GM18870 (cell line): ENCODE measurements at regions not wholly inside any gene's neighbourhood (a gene's known extent, or its start where the extent isn't known, plus 50 kb on each side); places are given as distances from the start of the nearest gene placed in this dataset.

Experiments used
- ATAC-seq: cut with Tn5 transposase; IDR thresholded peaks from one replicate; pipeline ENCODE4 v1.9.1; 2021; ENCODE audit warnings: moderate library complexity; ENCODE audit not compliant: unreplicated experiment

DNA sequence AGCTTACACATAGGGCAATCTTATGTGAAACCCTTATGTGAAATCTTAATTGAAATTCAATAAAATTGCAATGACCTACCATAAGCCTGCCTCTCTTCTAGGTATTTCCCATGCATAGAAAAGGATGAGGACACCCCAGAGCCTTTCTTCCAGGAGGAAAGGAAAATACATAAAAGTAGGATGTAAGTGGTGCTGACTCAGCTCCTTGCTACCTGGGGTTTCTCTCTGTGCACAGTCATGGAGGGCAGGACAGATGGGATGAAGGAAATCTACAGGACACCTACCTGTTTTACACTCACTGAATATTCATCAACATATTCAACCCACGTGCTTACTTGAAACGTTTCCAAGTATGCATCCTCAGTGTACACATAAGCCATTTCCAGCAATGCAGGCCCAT is 1299.2 kb upstream of the SLC10A2 start:
- ATAC-seq: no peak

DNA sequence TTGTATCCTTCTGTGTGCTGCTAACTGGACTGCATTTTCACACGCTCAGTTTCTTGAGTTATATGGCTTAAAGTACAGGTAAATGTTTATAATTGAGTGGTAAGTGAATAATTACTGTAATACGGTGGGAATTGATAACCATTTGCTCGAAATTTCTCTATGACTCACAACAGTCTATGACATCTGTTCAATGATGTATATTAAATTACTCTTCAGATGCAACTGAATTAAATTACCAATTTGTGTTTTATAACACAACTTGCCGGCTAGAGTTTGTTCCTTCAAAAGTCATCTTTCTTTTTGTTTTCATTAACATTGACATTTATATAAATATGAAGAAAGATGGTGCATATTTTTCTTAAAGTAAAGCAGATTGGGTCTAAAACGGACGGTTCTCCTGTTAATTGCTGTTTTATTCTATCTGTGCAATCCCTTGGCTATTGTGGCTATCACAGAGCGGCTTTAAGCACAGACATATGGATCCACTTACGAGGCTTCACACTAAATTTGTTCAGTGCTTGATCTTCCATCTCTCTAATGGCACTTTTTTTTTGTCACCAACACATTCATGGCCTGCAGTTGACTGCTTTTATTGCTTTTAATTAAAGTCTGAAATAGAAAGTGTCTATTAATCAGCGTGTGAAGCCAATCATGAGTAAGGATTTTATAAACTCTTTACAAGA is 1291.6 kb upstream of the SLC10A2 start:
- no peak for ATAC-seq

DNA sequence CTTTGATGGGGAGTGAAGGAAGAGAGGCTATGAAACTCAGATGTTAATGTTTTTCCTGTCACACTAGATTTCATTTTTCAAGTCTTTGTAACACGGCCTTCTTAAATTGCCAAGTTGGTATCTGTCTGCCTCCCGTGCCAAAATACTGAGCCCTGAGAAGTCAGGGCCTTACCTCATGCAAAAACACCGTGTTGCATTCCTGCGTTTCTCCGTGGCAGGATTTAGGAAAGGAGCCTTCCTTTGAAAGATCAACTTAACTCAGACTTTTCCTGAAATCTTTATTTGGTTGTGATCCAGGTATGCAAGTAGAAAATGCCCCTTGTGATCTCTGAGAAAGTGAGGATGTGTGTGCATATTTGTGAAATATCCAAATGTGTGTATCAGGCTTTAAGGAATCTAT is 1291.0 kb upstream of the SLC10A2 start:
- no peak for ATAC-seq

DNA sequence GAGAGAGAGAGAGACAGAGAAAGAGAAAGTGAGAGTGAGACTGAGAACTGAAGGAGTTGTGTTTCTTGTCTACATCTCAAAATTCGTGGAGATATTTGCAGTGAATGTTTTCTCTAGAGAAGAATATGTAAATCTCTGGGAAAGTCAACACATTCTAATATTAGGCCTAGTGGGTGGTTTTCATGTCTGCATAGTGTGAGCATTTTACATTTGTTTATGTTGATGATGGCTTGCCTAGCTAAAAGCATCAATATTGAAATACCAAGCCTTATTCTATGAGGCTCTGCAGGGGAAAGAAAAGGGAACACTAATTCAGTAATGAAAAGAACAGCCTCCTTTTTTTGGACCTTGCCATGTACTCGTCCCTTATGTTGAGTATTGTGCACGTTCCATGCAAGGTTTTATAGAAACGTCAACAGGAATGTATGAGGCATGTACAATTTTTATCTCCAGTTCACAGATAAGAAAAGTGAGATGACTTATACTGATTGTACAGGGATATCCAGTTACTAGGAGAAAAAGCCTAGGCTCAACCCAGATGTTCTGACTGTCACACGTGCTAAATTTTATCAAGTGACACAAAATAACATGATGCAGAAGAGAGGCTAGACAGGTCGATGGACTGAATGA is 1288.9 kb upstream of the SLC10A2 start:
- no peak for ATAC-seq

DNA sequence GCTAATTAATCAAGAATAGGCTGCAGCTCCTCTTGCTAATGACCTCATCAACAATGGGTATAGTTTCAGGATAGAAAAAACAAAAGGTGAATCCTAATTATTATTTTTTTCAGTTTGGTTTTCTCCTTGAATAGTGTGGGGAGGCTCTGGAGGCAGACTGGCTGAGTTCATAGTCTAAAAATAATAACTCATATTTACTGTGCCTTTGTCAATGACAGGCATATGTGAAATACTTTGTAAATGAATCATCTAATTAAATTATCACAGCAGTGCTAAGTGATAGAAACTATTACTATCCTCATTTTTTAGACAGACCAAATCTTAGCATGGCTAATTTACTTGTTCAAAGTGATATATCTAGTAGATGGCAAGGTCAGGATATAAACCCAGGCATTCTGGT is 1261.0 kb upstream of the SLC10A2 start:
- ATAC-seq: no peak

DNA sequence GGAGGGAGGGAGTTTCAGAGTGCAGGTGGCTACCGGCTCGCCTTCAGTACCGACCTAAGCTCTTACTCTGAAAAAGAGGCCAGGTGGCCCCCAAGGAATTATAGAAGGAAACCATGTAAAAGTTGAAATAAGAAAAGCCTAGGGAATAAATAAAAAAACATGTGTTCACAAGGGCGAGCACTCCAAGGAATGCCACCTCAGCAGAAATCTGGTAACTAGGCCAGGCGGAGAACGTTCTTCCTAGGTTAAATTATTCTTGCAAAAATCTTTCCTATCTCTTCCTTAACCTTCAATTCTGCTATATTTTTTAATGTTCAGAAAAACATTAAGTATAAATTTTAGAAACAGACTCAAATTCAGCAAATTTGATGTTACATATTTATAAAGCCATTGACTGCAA is 1260.3 kb upstream of the SLC10A2 start:
- no peak for ATAC-seq

DNA sequence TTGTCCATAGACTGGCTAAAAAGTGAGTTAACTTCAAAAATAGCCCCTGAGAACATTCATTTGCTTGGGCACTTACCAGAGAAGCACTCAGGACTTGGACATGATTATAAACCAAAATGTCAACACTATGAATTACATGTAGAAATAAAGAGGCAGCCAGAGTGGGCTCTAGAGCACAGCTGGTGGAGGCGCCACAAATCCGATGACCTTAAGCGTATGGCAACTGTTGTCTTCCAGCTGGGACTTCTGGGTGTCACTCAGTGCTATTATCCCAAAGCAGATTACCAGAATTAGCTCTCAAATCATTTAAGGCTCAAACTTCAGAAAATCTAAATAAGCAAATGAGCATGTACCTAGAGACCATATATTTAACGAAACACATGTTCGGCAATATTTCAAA is 1255.5 kb upstream of the SLC10A2 start:
- ATAC-seq: no peak

DNA sequence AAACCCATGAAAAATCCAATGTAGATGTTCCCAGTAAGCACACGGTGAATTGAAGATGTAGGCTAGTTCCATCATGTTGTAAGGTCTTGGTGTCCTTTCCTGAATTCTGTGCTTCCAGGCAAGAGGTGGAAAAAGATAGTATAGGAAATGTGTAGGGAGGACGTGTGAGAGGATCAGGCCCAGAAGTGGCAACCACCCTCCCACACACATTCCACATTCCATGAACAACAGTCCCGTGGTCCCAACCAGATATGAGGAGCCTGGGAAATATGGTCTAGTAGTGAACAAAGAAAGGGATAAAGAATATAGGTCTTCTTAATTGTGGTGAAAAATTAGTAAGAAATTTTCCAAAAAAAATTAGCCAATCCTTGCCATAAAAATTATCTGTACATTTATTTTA is 1254.2 kb upstream of the SLC10A2 start:
- no peak for ATAC-seq

DNA sequence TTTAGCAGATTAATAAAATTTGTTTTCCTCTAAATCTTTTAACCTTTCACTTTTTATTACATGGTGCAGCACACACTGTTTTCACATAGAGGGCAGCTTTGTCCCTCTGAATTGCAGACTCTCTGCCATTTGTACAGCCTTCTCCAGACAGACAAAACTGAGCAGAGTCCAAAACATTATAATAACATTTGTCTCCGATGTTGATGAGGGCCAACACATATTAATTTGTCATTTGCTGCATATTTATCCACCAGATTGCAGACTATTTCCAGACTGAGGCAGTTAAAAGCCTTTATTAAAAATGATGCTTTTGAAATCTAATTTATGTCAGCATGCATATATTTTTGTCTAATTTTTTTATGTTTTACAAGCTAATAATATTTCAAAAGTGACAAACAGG is 1251.9 kb upstream of the SLC10A2 start:
- no peak for ATAC-seq

DNA sequence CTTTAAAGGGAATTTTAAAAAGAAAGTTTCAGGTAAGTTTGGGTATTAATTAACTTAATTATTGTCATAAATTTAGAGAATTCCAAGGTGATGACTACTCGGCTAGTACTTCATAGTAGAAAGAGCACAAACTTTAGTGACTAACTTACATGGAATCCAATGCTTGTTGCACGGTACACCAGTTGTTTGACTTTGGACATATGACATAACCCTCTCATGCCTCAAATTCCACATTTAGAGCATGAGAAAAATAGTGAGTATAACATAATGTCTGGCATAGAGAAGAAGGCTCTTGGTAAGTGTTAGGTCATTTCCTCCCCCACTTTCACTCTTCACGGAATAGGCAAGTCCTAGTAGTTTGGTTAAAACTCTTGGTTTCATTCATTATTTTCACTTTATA is 1249.4 kb upstream of the SLC10A2 start:
- ATAC-seq: no peak

DNA sequence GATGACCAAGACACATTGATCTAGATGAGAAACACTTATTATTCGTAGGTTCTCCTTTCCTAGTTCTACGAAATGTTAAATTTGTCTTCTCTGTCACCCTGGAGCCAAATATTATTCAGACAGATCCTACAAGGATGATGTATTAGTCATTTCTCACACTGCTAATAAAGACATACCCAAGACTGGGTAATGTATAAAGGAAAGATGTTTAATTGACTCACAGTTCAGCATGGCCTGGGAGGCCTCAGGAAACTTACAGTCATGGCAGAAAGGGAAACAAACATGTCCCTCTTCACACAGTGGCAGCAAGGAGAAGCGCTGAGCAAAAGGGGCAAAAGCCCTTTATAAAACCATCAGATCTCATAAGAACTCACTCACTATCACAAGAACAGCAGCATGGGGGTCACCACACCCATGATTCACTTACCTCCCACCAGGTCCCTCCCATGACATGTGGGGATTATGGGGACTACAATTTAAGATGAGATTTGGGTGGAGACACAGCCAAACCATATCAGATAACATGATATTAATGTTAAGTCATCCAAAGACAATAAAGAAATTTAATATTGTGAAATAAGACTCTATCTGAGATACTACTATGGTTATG is 1248.8 kb upstream of the SLC10A2 start:
- no peak for ATAC-seq

DNA sequence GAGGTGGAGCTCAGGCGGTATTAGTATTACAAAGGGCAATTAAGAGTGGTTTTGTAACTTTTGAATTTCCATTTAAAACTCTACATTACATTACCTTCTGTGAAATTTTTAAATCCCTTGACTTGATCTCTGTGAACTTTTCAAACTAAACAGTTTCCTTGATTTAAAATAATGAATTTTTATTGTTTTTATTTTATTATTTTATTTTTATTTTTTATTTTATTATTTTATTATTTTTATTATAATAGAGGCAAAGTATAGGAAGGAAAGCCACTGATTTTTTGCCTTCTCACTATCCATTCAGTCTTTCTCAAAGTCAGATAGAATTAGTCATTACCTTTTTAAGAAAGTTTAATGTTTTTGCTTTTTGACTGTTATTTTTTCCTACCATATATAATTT is 1248.1 kb upstream of the SLC10A2 start:
- ATAC-seq: no peak

DNA sequence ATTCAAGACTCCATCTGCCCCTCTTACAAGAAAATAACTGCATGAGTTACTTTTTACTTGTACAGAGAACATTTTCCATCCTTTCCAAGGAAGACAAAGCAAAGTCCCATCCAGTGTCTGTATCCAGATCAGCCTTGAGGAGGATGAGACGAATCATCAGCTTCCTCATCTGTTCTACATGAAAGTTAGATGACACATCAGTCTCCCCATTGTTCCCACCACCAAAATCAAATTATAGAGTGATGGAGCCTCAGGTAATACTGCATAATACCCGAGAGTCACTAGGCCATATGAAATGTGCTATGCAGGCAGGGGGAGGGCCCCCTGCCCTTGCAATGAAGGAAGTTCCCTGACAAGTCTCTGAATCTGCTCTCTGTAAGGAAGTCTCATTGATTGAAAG is 1244.6 kb upstream of the SLC10A2 start:
- ATAC-seq: no peak

DNA sequence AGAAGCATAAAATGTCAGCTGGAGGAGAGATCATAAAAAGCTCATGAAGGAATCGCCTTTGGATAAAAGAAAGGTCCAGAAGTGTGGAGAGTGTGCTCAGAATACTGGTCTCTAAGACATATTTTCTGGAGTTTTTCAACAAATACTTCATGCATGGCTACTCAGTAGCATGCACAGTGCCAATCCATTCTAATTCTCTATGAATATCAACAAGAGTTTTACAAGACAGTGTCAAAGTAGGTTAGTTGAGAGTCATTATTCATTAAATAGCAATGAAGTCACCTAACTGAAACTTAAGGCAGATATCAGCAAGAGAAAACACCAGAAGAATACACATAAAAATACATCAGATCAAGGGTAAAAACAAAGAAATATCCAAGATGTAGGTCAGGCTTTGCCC is 1243.2 kb upstream of the SLC10A2 start:
- ATAC-seq: no peak

DNA sequence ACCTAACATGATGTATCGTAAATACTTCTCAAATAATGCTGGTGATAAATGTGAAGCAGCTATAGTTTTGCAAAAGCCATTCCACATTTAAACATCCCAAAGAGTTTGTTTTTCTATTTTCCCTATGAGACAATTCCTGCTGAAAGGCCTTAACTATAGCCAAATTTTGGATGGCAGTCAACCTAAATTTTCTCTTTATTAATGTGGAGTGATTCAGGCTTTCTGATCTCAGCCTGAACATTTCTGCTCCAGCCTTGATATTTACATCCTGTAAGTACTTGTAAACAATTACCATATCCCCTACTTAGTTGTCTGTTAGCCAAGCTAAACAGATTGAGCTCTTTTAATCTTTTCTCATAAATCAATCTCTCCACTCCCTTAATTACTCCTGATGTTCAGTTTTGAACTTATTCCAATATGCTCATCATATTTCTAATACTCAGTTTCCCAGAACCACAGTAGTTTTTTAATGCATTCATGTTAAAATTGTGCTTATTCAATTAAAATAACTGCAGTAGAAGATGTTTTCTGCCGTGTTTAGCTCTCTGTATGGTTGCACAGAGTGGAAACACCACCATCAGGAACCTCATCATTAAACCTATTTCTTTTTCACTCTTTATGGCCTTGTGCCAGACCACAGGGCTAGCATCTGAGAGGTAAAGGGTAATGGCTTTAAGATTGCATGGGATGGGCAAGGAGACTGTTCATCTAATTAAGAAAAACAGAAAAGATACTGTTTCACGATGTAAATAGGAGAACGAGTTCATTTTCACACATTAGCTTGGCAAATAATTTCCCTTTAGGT is 1235.2 kb upstream of the SLC10A2 start:
- ATAC-seq: no peak

DNA sequence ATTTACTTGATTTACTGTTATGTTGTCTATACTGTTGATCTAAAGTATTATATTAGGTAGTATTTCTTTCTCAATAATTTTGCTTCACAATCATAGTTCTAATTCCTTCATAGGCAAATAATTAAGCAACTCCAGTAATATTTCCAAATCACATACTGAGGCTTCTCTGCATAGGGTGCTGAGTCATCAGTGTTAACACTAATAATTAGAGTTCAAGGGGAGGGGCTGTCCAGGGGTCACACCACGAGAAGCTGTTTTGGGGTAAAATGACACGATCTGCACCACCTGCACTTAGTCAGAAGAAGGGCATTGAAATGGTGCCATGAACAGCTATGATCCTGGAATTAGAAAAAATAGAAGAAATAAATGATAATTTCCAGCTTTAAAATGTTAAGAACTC is 1230.9 kb upstream of the SLC10A2 start:
- no peak for ATAC-seq

DNA sequence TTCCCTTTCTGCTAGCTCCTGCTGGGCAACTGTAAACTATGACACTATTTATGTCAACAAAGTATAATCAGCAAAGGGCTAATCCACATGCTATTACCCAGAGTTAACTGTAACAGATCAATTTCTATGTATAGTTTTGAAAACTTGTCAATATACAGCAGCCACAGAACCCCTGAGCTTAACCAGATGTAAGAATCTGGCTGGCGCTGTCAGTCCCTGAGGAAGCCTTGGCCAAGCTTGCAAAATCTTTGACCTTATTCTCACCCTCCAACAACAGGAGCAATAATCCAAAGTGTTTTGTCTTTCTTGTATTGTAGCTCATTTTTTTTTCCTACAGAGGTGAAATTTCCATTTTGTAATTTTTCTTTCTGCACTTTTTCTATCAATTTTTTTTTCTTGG is 1230.1 kb upstream of the SLC10A2 start:
- ATAC-seq: no peak

DNA sequence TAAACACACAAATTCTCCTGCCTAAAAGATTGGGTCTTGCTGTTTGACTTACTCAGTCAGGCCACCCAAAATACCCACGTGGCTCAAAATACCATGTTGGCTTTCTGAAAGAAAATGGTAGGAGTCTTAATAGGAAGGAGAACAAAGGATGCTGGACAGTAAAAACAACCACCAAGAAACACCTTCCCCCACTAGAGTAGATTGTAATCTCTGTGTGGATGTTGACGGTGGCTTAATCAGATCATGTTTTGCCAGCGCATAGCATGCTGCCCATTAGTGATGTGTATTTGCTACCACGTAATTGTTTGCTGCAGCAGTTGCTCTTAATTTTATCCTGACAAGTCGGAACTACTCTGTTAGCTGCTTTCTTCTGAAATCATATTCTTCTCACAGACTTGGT is 1229.3 kb upstream of the SLC10A2 start:
- ATAC-seq: no peak

DNA sequence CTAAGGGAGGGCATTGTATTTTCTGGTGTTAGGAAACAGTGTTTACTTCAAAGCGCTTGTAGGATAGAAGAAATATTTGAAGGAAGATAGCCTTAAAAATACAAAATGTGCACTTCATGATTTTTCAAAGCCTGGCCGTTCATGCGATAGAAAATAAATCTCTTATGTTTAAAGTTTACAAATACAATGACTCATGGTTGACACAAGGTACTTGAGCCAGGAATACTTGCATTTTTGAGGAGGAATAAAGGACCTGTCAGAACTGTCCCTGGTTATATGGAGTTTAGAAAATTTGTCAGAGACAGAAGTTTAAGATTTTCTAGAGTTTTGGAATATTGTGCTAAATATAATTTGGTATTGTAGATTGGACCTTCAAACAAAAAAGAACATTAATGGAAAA is 1223.2 kb upstream of the SLC10A2 start:
- no peak for ATAC-seq

DNA sequence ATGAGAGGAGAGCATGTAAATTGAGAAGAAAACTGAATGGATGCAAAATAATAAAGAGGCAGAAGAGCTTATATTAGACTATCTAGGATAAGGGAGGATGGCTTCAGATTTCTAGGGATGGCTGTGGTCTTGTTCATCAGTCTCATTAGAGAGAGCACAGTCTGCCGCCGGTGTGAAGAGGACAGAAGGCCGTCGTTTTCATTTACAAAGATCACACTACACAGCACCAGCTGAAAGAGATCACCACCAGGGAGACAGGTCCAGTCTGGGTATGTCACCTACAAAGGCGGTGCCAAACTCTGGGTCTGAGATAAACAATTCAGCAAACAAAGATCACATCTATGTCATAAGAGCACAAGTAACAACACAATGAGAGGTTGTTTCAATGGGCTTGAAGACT is 1222.3 kb upstream of the SLC10A2 start:
- ATAC-seq: no peak

DNA sequence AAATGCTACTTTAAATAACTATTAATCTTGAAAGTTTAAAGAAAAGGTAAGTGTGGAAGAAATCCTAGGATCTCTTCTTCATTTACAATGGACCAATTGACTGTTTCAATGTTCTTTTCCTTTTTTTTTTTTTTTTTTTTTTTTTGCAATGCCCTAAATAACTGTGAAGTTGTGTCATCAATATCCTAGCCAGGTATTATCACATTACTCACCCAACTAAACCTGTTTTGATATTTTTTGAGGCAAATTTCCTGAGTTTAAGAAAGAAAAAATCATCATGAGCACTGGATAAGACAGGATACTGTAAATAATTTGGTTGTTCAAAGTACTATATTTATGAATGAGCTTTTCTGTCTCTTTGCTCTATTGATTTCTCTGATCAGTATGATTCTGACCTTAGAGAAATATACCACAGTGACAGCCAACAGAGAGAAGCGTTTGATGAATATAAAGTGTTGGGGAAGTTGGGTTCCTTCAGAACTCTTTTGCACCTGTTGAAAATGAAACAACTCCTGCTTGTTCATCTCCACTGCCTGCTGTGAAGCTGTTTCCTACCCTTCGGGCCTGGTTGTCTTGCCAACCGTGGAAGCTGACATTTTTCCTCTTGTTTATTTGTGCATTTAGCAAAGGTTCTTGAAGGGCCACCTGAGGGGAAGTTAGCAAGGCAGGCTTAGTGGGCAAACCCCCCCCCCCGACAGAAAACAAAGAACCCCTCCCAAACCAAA is 1220.5 kb upstream of the SLC10A2 start:
- ATAC-seq: no peak
